ENCODE measurements at regions not wholly inside any gene's neighbourhood (a gene's known extent, or its start where the extent isn't known, plus 50 kb on each side); places are given as distances from the start of the nearest gene placed in this dataset.

GRCh38 chr1:94334764-94335163 lies 83.4 kb upstream of the ABCD3 start:
- no peak for TF ChIP-seq CTCF (tag by site-specific recombination; IDR thresholded peaks at IDR 0.05)
- no peak for TF ChIP-seq REST (tag by site-specific recombination; IDR thresholded peaks at IDR 0.05)
- no peak for TF ChIP-seq ZBTB21 (tag by site-specific recombination; IDR thresholded peaks at IDR 0.05)

Measured in HEK293 (cell line).